WERI-Rb-1 (cell line): ENCODE measurements at regions not wholly inside any gene's neighbourhood (a gene's known extent, or its start where the extent isn't known, plus 50 kb on each side); places are given as distances from the start of the nearest gene placed in this dataset.

Source experiments
- DNase-seq: peaks from one replicate; pipeline ENCODE4 v3.0.0-alpha.2; 2020
- H3K27ac ChIP-seq: fragments of 250-450 bp; sonication (Bioruptor Pico); 2 replicates; pipeline ENCODE4 v1.5.1; 2020; ENCODE audit warnings: mild to moderate bottlenecking, moderate library complexity
- H3K27me3 ChIP-seq: fragments of 250-450 bp; sonication (Bioruptor Pico); 2 replicates; pipeline ENCODE4 v1.5.1; 2021; ENCODE audit warnings: mild to moderate bottlenecking, low read depth, moderate library complexity; ENCODE audit not compliant: insufficient read depth, severe bottlenecking
- H3K36me3 ChIP-seq: fragments of 250-450 bp; sonication (Bioruptor Pico); 2 replicates; pipeline ENCODE4 v1.5.1; 2020; ENCODE audit warnings: mild to moderate bottlenecking, moderate library complexity
- H3K4me3 ChIP-seq: 2 replicates; pipeline ENCODE4 v1.5.1; 2011; ENCODE audit warnings: low read depth, mild to moderate bottlenecking, control low read depth, low read length
- H3K9me3 ChIP-seq: fragments of 250-450 bp; sonication (Bioruptor Pico); 2 replicates; pipeline ENCODE4 v1.5.1; 2021; ENCODE audit warnings: mild to moderate bottlenecking, moderate library complexity; ENCODE audit not compliant: severe bottlenecking
- CTCF ChIP-seq: IDR thresholded peaks from 2 replicates; pipeline ENCODE4 v1.5.1; 2011; ENCODE audit warnings: low read depth, mild to moderate bottlenecking, control low read depth, inconsistent platforms, low read length

- Histone ChIP-seq H3K4me3 (no peak overlapping the region), H3K36me3 (no peaks in the 10 kb centered on the region), H3K27me3 (no peaks in the 10 kb centered on the region), H3K27ac (no peak overlapping the region), H3K9me3 (no peaks in the 10 kb centered on the region)
- peak; percentile 27; the same call in 1 of the 2 replicates for TF ChIP-seq CTCF
- DNase-seq, result peak; percentile 31
Measured at GRCh38 chr13:97621631-97622030, 187.7 kb downstream of the RAP2A start.

DNA sequence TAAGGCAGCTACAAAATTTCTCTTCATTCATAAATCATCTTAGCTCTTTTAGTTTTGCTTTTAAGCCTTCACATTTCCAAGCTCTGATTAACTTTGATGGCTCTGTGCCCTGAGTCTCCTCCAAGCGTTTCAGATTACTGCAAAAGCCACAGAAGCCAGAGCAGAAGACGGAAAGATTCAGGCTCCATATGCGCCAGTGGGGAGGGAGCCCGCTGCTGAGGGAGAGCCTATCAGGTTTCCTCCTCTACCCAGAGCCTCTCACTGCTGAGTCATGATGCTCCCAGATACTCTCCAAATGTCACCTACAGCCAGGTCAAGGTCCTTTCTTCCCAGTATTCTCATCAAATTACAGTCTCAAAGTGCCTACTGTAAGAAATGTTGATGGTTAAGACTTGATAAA is 193.6 kb downstream of the RAP2A start:
- no peak for TF ChIP-seq CTCF
- H3K9me3 ChIP-seq, result no peaks in the 10 kb centered on the region
- DNase-seq, result peak; percentile 93
- no peak overlapping the region for H3K4me3 ChIP-seq
- no peaks in the 10 kb centered on the region for H3K27me3 ChIP-seq
- no peaks in the 10 kb centered on the region for H3K36me3 ChIP-seq
- H3K27ac ChIP-seq, result peak overlapping the region; percentile 13; the same call in 1 of the 2 replicates

DNA sequence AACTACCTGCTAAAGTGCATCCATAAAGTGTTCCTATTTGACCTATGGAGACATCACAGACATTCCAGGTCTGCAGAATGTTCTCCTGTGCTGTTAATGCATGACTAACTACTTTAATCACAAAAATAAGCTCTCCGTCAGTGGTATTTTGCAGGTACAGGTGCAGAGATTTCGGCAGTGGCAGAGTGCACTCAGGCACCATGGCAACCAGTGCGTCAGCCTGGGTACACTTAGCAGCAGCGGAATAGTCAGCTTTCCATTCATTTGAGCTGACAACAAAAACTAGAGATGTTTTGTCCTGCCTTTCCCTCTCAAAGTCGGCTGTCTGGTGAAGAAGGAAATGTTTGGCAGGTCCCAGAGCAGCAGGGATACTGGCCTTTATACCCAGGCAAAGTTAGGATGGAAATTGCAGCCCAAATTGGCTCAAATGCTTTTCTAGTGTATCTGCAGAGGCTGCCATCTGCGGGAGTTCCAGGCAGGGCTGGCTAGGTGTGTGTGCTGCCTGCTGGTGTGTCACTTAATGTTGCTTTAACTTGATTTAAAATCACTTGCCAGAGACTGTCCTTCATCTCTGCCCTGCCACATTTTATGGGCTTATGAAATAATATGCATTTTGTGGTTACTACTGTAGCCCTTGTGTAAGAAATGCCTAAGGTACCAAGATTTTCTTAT is 195.8 kb downstream of the RAP2A start:
- Histone ChIP-seq H3K27me3 (no peaks in the 10 kb centered on the region), H3K27ac (no peak overlapping the region), H3K36me3 (no peaks in the 10 kb centered on the region), H3K4me3 (no peak overlapping the region), H3K9me3 (no peaks in the 10 kb centered on the region)
- TF ChIP-seq CTCF, result no peak
- DNase-seq, result no peak

DNA sequence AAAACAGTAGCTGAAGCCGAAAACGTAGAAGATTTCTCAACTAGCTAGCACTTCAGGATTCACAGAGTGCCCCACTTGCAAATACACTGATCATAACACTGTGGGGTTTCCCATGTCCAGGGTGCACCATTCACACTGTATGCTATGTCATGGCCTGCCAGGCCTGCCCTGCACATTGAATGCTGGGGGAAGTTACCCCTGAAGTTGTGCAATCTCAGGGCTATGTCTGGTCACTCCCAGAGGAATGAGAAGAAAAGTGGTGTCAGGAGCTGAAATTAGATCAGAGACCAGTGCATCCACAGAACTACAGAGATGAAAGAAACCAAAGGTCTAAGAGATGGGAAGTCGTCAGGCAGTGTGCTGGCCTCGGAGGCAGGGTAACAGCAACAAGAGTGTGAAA is 196.8 kb downstream of the RAP2A start:
- Histone ChIP-seq H3K9me3 (no peaks in the 10 kb centered on the region), H3K4me3 (no peak overlapping the region), H3K27me3 (no peaks in the 10 kb centered on the region), H3K36me3 (no peaks in the 10 kb centered on the region), H3K27ac (no peak overlapping the region)
- TF ChIP-seq CTCF, result no peak
- no peak for DNase-seq

GRCh38 chr13:97631158-97631557 is 197.2 kb downstream of the RAP2A start:
- TF ChIP-seq CTCF, result peak; percentile 97
- Histone ChIP-seq H3K27ac (no peak overlapping the region), H3K27me3 (no peaks in the 10 kb centered on the region), H3K4me3 (no peak overlapping the region), H3K9me3 (no peaks in the 10 kb centered on the region), H3K36me3 (no peaks in the 10 kb centered on the region)
- peak; percentile 71 for DNase-seq

DNA sequence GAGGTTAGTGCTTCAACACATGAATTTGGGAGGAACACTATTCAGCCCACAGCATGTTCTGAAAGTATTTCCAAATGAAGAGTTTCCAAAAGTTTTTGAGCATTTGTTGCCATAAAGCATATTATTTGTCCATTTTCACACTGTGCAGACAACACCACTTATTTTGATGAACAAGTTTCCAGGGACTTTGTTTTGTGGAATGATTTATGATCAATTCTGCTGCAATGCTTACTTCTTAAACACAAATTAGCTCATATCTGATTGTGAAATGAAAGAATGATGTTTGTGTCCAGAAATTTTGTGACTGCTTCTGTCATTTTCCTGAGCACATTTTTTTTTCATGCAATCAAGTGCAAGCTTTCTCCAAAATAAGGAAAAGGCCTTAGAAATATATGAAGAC is 205.3 kb downstream of the RAP2A start:
- TF ChIP-seq CTCF, result no peak
- no peak for DNase-seq
- H3K9me3 ChIP-seq, result no peaks in the 10 kb centered on the region
- peaks cover 2% of the 10 kb centered on the region for H3K27me3 ChIP-seq
- H3K36me3 ChIP-seq, result no peaks in the 10 kb centered on the region
- H3K27ac ChIP-seq, result no peak overlapping the region
- H3K4me3 ChIP-seq, result no peak overlapping the region
